HepG2 (cell line): ENCODE measurements at regions not wholly inside any gene's neighbourhood (a gene's known extent, or its start where the extent isn't known, plus 50 kb on each side); places are given as distances from the start of the nearest gene placed in this dataset.
A peak's percentile ranks its signal among the peaks of the same experiment; 100 is the strongest.

Experiments
- ATAC-seq: fragments of 200-7000 bp; cut with Tn5 transposase; 3 replicates; pipeline ENCODE4 v1.9.1; 2020; ENCODE audit warnings: mild to moderate bottlenecking, moderate library complexity
- BruUV-seq: library from RNA; stranded (reverse); fragments of 400-500 nt; replicated peaks from 2 replicates; lab custom pipeline; 2021; lab: Mats Ljungman, UMichigan
- CTCF ChIA-PET: fragments of 300-600 bp; formaldehyde crosslinking; extraction: SDS; loops from one replicate; lab custom pipeline; 2021; ENCODE audit warnings: low total read pairs, inconsistent platforms, low intra/inter-chr PET ratio; lab: Yijun Ruan, JAX
- POLR2A ChIA-PET: fragments of 350-600 bp; sonication (Branson Sonifier 250); formaldehyde crosslinking; loops from one replicate; lab custom pipeline; 2020; ENCODE audit warnings: antibody characterized with exemption, inconsistent platforms; lab: Yijun Ruan, JAX
- DNase-seq: peaks from one replicate; pipeline ENCODE4 v3.0.0-alpha.2; 2015; ENCODE audit warnings: low spot score
- FAIRE-seq: peaks from 3 replicates; lab custom pipeline; 2011; peaks lifted over from hg19 to GRCh38; lab: Jason Lieb, UNC
- H2AFZ ChIP-seq: one replicate; pipeline ENCODE4 v1.6.1; 2011; ENCODE audit warnings: low read length, inconsistent platforms
- H3K27ac ChIP-seq: fragments of 300-600 bp; 3 replicates; pipeline ENCODE4 v1.8.0; 2011; ENCODE audit warnings: mixed run types, mild to moderate bottlenecking, mixed read lengths, low read length, inconsistent platforms; ENCODE audit not compliant: insufficient read depth; ENCODE audit errors: extremely low read length
- H3K27me3 ChIP-seq, 2 experiments: fragments of 200-600 bp in 1 of 2; 2 replicates in 1 of 2; 3 replicates in 1 of 2; pipeline versions ENCODE4 v1.6.0 to v1.8.0; 2011; ENCODE audit warnings: low read length in 2 of 2, mild to moderate bottlenecking in 2 of 2, moderate library complexity in 2 of 2, inconsistent platforms in 1 of 2; ENCODE audit not compliant: insufficient read depth in 2 of 2, control insufficient read depth in 1 of 2
- H3K36me3 ChIP-seq, 2 experiments: fragments of 200-600 bp in 1 of 2; replicated peaks in 1 of 2; 2 replicates in 1 of 2; 3 replicates in 1 of 2; pipeline versions ENCODE4 v1.5.1 to v1.8.0; 2011; ENCODE audit warnings: low read length in 2 of 2, inconsistent platforms in 1 of 2; ENCODE audit not compliant: insufficient read depth in 2 of 2, control insufficient read depth in 1 of 2
- H3K4me1 ChIP-seq: 2 replicates; pipeline ENCODE4 v1.5.1; 2012; ENCODE audit warnings: low read length, inconsistent platforms; ENCODE audit not compliant: insufficient read depth
- H3K4me2 ChIP-seq: 2 replicates; pipeline ENCODE4 v1.6.0; 2011; ENCODE audit warnings: low read depth, low read length, inconsistent platforms
- H3K4me3 ChIP-seq, 3 experiments: fragments of 200-600 bp in 1 of 3; sonication (generic), shearing (Covaris generic) in 1 of 3; replicated peaks in 1 of 3; 2 replicates each; pipeline ENCODE4 v1.5.1; 2011 to 2016; ENCODE audit warnings: low read length in 3 of 3, inconsistent platforms in 2 of 3, low read depth in 2 of 3, mild to moderate bottlenecking in 2 of 3, control low read depth in 1 of 3, mixed read lengths in 1 of 3; ENCODE audit not compliant: insufficient read depth in 1 of 3
- H3K79me2 ChIP-seq: one replicate; pipeline ENCODE4 v1.6.1; 2011; ENCODE audit warnings: low read length, inconsistent platforms; ENCODE audit not compliant: insufficient read depth
- H3K9ac ChIP-seq: 2 replicates; pipeline ENCODE4 v1.6.0; 2011; ENCODE audit warnings: mild to moderate bottlenecking, low read depth, low read length, inconsistent platforms; ENCODE audit not compliant: insufficient read depth
- H3K9me3 ChIP-seq: 2 replicates; pipeline ENCODE4 v1.5.1; 2012; ENCODE audit warnings: mild to moderate bottlenecking, low read length
- H4K20me1 ChIP-seq: 2 replicates; pipeline ENCODE4 v1.6.0; 2011; ENCODE audit warnings: inconsistent platforms, mild to moderate bottlenecking, low read length, moderate library complexity; ENCODE audit not compliant: insufficient read depth
- CBX1 ChIP-seq: IDR thresholded peaks from one replicate; pipeline ENCODE4 v1.6.1; 2016; ENCODE audit warnings: antibody characterized with exemption, low read depth
- FOSL1 ChIP-seq: sonication (generic); formaldehyde crosslinking; IDR thresholded peaks from 2 replicates; pipeline ENCODE4 v1.9.0; 2021; ENCODE audit warnings: missing genetic modification reagents, borderline replicate concordance
- GATA4 ChIP-seq: sonication (generic); IDR thresholded peaks from 2 replicates; pipeline ENCODE4 v1.6.1; 2016; ENCODE audit warnings: antibody characterized with exemption, low read depth, borderline replicate concordance
- HNF4A ChIP-seq: sonication (generic); formaldehyde crosslinking; IDR thresholded peaks from 2 replicates; pipeline ENCODE4 v1.4.0; 2020; ENCODE audit warnings: missing genetic modification reagents
- MAFF ChIP-seq: IDR thresholded peaks from 2 replicates; pipeline ENCODE4 v1.6.1; 2011; ENCODE audit warnings: low read depth, low read length, improper control_type of control experiment
- MAFK ChIP-seq, 2 experiments: IDR thresholded peaks in 1 of 2; conservative IDR thresholded peaks in 1 of 2; 2 replicates each; pipeline ENCODE4 v1.6.1; 2011; ENCODE audit warnings: improper control_type of control experiment in 2 of 2, low read length in 2 of 2
- MIXL1 ChIP-seq: IDR thresholded peaks from 2 replicates; pipeline ENCODE4 v1.6.1; 2016
- MTA3 ChIP-seq: sonication (generic); formaldehyde crosslinking; IDR thresholded peaks from 2 replicates; pipeline ENCODE4 v1.4.0; 2020; ENCODE audit warnings: missing genetic modification reagents
- NR2F6 ChIP-seq, 2 experiments: IDR thresholded peaks; 2 replicates each; pipeline ENCODE4 v1.6.1; 2016; ENCODE audit warnings: antibody characterized with exemption in 1 of 2, mild to moderate bottlenecking in 1 of 2
- NRL ChIP-seq: sonication (generic); formaldehyde crosslinking; IDR thresholded peaks from 2 replicates; pipeline ENCODE4 v1.5.0; 2020; ENCODE audit warnings: missing genetic modification reagents, mild to moderate bottlenecking, moderate library complexity, borderline replicate concordance
- POGZ ChIP-seq: sonication (generic); formaldehyde crosslinking; IDR thresholded peaks from 2 replicates; pipeline ENCODE4 v1.4.0; 2020; ENCODE audit warnings: mild to moderate bottlenecking, missing genetic modification reagents
- RBAK ChIP-seq: sonication (generic); formaldehyde crosslinking; IDR thresholded peaks from 2 replicates; pipeline ENCODE4 v1.5.1; 2020; ENCODE audit warnings: mild to moderate bottlenecking, missing genetic modification reagents
- RFXANK ChIP-seq: IDR thresholded peaks from 2 replicates; pipeline ENCODE4 v1.6.1; 2016
- ZFY ChIP-seq: sonication (generic); formaldehyde crosslinking; IDR thresholded peaks from 2 replicates; pipeline ENCODE4 v1.4.0; 2020; ENCODE audit warnings: missing genetic modification reagents
- ZNF20 ChIP-seq: sonication (generic); formaldehyde crosslinking; IDR thresholded peaks from 2 replicates; pipeline ENCODE4 v1.4.0; 2020; ENCODE audit warnings: mild to moderate bottlenecking, moderate library complexity, missing genetic modification reagents
- ZNF44 ChIP-seq: sonication (generic); formaldehyde crosslinking; IDR thresholded peaks from 2 replicates; pipeline ENCODE4 v1.5.1; 2020; ENCODE audit warnings: mild to moderate bottlenecking, missing genetic modification reagents
- ZNF441 ChIP-seq: sonication (generic); formaldehyde crosslinking; IDR thresholded peaks from 2 replicates; pipeline ENCODE4 v1.7.0; 2021; ENCODE audit warnings: missing genetic modification reagents, borderline replicate concordance
- ZNF607 ChIP-seq: sonication (generic); formaldehyde crosslinking; IDR thresholded peaks from 2 replicates; pipeline ENCODE4 v1.5.1; 2020; ENCODE audit warnings: missing genetic modification reagents, mild to moderate bottlenecking, borderline replicate concordance
- WGBS: methylation state at CpG from one replicate; pipeline ENCODE4 v1.1.6; 2017; ENCODE audit warnings: low lambda C conversion rate; 5-methylcytosine and 5-hydroxymethylcytosine counted together
- in situ Hi-C: cut with HindIII; loops from 2 replicates; pipeline ENCODE4 v1.10.0; 2017; ENCODE audit warnings: low pct_unique_long_range_greater_than_20kb; ENCODE audit not compliant: extremely low pct_ligation_motif_present
- intact Hi-C: fragments of 100-400 bp; cut with micrococcal nuclease; formaldehyde crosslinking; loops from one replicate; pipeline ENCODE4 v1.10.0; 2022; ENCODE audit not compliant: unreplicated experiment
- TF ChIP-seq, protein P1 (sequence below): sonication (generic); formaldehyde crosslinking; IDR thresholded peaks from 2 replicates; pipeline ENCODE4 v1.5.1; 2020; ENCODE audit warnings: missing genetic modification reagents, mild to moderate bottlenecking, borderline replicate concordance

DNA sequence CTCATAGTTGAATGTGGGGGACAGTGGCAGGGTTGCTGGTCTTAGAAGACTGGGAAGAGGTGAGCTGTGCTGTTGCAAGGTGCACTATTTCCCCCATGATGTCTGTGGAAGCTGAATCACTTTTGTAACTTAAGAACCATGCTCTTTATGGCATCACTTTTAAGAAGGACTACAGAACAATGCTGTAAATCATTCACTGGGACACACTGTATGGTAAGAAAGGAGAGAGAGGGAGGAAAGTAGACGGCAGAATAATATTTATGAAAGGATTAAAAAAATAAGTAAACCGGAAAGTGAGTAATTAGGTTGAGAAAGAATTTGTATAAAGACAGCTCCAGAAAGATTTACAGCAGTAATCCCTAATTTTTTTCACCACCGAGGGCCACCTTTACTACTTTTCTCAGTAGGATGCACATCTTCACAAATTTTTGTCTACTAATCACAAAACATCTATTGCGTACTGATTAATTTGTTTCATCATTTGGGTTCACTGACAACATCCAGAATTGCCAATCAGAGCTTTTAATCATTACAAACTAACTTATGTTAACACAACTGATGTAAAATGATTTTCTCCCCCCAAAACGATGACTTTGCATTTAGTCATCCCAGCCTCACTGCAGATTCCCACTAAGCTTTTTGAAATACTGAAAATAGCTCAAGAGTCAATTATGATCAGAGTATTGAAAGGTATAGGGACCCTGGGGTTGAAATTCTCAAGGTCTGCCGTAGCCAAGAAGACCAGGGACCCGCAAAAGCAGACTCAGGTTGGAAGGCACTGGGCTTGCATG, 560.7 kb upstream of the NOX3 start:
- WGBS, result 9% methylated on average over 7 of the region's 7 CpGs
- H3K79me2 ChIP-seq, result no peaks in the 10 kb centered on the region
- CTCF ChIA-PET, result no interaction called here

DNA sequence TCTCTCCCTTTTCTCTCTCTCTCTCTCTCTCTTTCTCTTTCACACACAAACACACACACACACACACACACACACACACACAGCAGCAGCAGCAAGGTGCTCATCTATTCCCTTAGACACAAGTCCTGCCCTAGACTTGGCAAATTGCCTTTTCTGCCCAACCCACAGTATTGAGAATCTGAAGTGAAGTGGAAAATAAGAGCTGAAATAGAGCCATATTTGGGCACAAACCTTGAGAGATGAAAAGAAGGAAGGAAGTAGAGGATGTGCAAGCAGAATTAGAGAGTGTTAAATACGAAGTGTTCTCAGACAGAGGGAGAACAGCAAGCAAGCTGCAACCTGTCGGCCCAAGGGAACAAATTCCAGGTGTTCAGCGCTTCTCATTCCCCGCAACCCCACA, 557.5 kb upstream of the NOX3 start:
- ATAC-seq (no peak), FAIRE-seq (no peak), DNase-seq (no peak)
- WGBS, result 35% methylated on average over 4 of the region's 4 CpGs
- Histone ChIP-seq H4K20me1 (no peaks in the 10 kb centered on the region), H3K4me2 (no peak overlapping the region), H3K9ac (no peak overlapping the region), H2AFZ (no peak overlapping the region), H3K4me3 (no peak overlapping the region), H3K79me2 (no peaks in the 10 kb centered on the region), H3K36me3 (no peaks in the 10 kb centered on the region), H3K27ac (no peak overlapping the region), H3K4me1 (no peaks in the 10 kb centered on the region), H3K27me3 (no peaks in the 10 kb centered on the region), H3K9me3 (no peaks in the 10 kb centered on the region)
- no TSS peak for BruUV-seq
- in situ Hi-C loops (no loop called here), intact Hi-C loops (no loop called here)
- TF ChIP-seq ZNF20 (no peak), ZFY (CRISPR knock-in tag) (no peak), ZNF44 (CRISPR knock-in tag) (no peak), CBX1 (no peak), FOSL1 (CRISPR knock-in tag) (no peak), RBAK (no peak), GATA4 (no peak), NR2F6 (IDR thresholded peaks at IDR 0.05) (no peak), NR2F6 (CRISPR knock-in tag; IDR thresholded peaks at IDR 0.05) (no peak), ZNF607 (CRISPR knock-in tag) (no peak), MTA3 (CRISPR knock-in tag) (no peak), MIXL1 (CRISPR knock-in tag) (no peak), NRL (no peak), RFXANK (no peak), HNF4A (CRISPR knock-in tag) (no peak), ZNF441 (no peak)
- POLR2A ChIA-PET, result no interaction called here
- CTCF ChIA-PET, result no interaction called here

More for the DNA sequence above, 560.7 kb upstream of the NOX3 start:
- intact Hi-C loops, result no loop called here
- no peak for FAIRE-seq
- no peak for TF ChIP-seq POGZ (CRISPR knock-in tag)
- TF ChIP-seq, protein P1, sequence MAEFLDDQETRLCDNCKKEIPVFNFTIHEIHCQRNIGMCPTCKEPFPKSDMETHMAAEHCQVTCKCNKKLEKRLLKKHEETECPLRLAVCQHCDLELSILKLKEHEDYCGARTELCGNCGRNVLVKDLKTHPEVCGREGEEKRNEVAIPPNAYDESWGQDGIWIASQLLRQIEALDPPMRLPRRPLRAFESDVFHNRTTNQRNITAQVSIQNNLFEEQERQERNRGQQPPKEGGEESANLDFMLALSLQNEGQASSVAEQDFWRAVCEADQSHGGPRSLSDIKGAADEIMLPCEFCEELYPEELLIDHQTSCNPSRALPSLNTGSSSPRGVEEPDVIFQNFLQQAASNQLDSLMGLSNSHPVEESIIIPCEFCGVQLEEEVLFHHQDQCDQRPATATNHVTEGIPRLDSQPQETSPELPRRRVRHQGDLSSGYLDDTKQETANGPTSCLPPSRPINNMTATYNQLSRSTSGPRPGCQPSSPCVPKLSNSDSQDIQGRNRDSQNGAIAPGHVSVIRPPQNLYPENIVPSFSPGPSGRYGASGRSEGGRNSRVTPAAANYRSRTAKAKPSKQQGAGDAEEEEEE, result no peak
- peak; percentile 82 for TF ChIP-seq MAFF
- TF ChIP-seq MAFK (conservative IDR thresholded peaks at IDR 0.05 in 1 of 2, IDR thresholded peaks at IDR 0.05 in 1 of 2; ENCODE audit: low read length in 2 of 2), result peak; percentile 79 to 82
- H3K9me3 ChIP-seq, result no peaks in the 10 kb centered on the region
- no peaks in the 10 kb centered on the region for H4K20me1 ChIP-seq
- no peak overlapping the region for H3K27ac ChIP-seq
- no peak overlapping the region for H3K9ac ChIP-seq
- no peak overlapping the region for H3K4me2 ChIP-seq
- in situ Hi-C loops, result no loop called here
- DNase-seq, result no peak
- H3K4me1 ChIP-seq, result no peaks in the 10 kb centered on the region
- POLR2A ChIA-PET, result no interaction called here
- BruUV-seq, result no TSS peak
- no peak overlapping the region for H3K4me3 ChIP-seq
- H2AFZ ChIP-seq, result no peak overlapping the region
- no peak for ATAC-seq
- H3K36me3 ChIP-seq, result no peaks in the 10 kb centered on the region
- H3K27me3 ChIP-seq, result no peaks in the 10 kb centered on the region
